ENCODE measurements at regions not wholly inside any gene's neighbourhood (a gene's known extent, or its start where the extent isn't known, plus 50 kb on each side); places are given as distances from the start of the nearest gene placed in this dataset.

DNA sequence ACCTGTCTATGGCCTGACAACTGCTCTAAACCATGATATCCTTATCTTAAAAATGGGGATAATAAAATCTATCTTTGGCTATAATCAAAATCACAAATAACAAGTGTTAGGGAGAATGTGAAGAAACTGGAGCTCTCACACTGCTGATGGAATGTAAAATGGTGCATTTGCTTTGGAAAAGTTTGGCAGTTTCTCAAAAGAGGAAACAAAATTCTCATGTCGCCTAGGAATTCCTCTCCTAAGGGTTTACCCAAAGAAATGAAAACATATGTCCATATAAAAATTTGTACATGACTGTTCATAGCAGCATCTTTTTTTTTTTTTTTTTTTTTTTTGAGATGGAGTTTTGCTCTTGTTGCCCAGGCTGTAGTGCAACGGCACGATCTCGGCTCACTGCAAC, 64.3 kb downstream of the ZNF281 start:
- Histone ChIP-seq H3K36me3 (no peaks in the 10 kb centered on the region), H3K27me3 (ENCODE audit: low read depth) (no peaks in the 10 kb centered on the region), H3K27ac (no peak overlapping the region), H3K9me3 (no peaks in the 10 kb centered on the region), H3K4me1 (no peaks in the 10 kb centered on the region), H3K4me3 (no peak overlapping the region)
- intact Hi-C loops (cut with DNase I): no loop called here
- ATAC-seq (no peak), DNase-seq (no peak)
- TF ChIP-seq, protein P1, sequence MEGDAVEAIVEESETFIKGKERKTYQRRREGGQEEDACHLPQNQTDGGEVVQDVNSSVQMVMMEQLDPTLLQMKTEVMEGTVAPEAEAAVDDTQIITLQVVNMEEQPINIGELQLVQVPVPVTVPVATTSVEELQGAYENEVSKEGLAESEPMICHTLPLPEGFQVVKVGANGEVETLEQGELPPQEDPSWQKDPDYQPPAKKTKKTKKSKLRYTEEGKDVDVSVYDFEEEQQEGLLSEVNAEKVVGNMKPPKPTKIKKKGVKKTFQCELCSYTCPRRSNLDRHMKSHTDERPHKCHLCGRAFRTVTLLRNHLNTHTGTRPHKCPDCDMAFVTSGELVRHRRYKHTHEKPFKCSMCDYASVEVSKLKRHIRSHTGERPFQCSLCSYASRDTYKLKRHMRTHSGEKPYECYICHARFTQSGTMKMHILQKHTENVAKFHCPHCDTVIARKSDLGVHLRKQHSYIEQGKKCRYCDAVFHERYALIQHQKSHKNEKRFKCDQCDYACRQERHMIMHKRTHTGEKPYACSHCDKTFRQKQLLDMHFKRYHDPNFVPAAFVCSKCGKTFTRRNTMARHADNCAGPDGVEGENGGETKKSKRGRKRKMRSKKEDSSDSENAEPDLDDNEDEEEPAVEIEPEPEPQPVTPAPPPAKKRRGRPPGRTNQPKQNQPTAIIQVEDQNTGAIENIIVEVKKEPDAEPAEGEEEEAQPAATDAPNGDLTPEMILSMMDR (IDR thresholded peaks at IDR 0.05): no peak

DNA sequence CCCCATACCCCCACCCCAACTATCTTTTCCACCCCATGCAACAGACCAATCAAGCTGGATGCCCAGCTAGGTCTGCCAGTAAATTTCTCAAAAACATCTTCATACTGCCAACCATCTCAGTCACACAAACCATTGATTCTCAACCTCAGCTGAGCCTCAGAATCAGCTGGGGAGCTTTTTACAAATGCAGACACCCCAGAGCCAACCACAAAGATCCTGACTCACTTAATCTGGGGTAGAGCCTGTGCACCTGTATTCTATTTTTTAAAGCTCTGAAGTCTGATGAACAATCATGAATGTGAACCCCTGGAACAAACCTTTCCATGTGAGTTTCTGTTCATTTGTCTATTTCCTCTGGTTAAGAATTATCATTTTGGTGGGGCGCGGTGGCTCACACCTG, 66.0 kb downstream of the ZNF281 start:
- H3K27ac ChIP-seq: no peak overlapping the region
- intact Hi-C loops (cut with DNase I): no loop called here
- no peak for DNase-seq
- no peaks in the 10 kb centered on the region for H3K27me3 ChIP-seq (ENCODE audit: low read depth)
- no peaks in the 10 kb centered on the region for H3K4me1 ChIP-seq
- no peak for ATAC-seq
- H3K9me3 ChIP-seq: no peaks in the 10 kb centered on the region
- no peaks in the 10 kb centered on the region for H3K36me3 ChIP-seq
- H3K4me3 ChIP-seq: no peak overlapping the region
- TF ChIP-seq, protein P1 (IDR thresholded peaks at IDR 0.05): no peak

DNA sequence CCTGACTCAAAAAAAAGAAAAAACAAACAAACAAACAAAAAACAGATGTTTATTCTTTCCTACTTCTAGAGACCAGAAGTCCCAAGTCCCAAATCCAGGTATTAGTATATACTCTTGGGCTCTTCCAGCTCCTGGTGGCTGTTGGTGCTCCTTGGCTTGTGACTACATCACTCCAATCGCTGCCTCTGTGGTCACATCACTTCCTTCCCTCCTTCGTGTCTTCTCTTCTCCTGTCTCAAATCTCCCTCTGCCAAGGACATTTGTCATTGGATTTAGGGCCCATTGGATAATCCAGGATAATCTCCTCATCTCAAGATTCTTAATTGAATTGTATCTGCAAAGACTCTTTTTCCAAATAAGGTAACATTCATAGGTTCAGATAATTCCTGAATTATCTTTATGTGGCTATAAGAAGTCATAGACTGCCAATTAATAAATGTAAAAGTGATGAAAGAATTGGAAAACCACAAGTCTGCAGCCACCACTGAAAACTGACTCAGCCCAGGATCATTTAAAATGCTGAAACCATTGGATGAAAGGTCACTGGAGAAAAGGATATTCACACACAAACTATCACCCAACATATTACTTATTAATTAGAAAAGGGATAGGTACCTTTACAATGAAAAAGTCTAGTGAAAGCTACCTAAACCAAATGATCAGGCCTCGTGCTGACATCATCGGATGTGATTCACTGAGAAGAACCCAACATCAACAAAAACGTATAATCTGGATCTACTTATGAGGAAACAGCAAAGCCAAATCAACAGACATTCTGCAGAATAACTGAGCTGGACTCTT, 67.1 kb downstream of the ZNF281 start:
- Histone ChIP-seq H3K4me3 (no peak overlapping the region), H3K4me1 (no peaks in the 10 kb centered on the region), H3K27me3 (ENCODE audit: low read depth) (no peaks in the 10 kb centered on the region), H3K36me3 (no peaks in the 10 kb centered on the region), H3K9me3 (no peaks in the 10 kb centered on the region), H3K27ac (no peak overlapping the region)
- intact Hi-C loops (cut with DNase I): no loop called here
- no peak for DNase-seq
- TF ChIP-seq, protein P1 (IDR thresholded peaks at IDR 0.05): no peak
- no peak for ATAC-seq

DNA sequence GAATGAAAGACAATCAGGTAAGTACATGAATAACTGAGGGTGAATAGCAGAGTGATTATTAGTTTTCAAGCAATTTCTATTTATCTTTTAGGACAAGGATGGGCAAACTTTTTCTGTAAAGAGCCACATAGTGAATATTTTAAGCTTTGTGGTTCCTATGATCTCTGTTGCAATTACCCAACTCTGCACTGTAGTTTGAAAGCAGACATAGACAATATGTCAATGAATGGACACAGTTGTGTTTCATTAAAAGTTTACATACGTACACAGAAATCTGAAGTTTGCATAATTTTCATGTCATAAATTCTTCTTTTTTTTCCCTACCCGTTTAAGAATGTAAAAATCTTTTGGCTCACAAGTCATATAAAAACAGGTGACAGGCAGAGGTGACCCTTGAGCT, 71.4 kb downstream of the ZNF281 start:
- Histone ChIP-seq H3K27ac (no peak overlapping the region), H3K36me3 (no peaks in the 10 kb centered on the region), H3K9me3 (no peaks in the 10 kb centered on the region), H3K27me3 (ENCODE audit: low read depth) (no peaks in the 10 kb centered on the region), H3K4me1 (peaks cover 10% of the 10 kb centered on the region), H3K4me3 (no peak overlapping the region)
- intact Hi-C loops (cut with DNase I): no loop called here
- TF ChIP-seq, protein P1 (IDR thresholded peaks at IDR 0.05): no peak
- ATAC-seq (no peak), DNase-seq (no peak)

DNA sequence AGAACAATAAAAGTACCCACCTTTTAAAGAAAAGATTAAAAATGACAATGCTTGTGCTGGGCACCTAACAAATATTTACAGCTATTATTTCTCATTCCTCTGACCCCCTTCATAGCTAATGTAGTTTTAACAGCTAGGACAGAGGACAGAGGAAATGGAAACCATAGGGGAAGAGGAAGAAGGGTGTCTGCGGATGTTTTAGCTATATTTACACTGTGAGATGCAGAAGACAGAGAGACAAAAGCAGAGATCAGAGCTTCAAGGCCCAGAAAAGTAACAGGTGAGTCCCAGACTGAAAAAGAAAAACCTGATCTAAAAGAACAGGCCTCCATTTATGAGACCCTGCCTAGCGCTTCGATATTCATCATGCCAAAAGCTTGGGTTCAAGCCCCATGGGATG, 72.0 kb downstream of the ZNF281 start:
- Histone ChIP-seq H3K27me3 (ENCODE audit: low read depth) (no peaks in the 10 kb centered on the region), H3K9me3 (no peaks in the 10 kb centered on the region), H3K4me1 (peaks cover 10% of the 10 kb centered on the region), H3K4me3 (no peak overlapping the region), H3K27ac (no peak overlapping the region), H3K36me3 (no peaks in the 10 kb centered on the region)
- no peak for DNase-seq
- TF ChIP-seq, protein P1 (IDR thresholded peaks at IDR 0.05): no peak
- ATAC-seq: no peak
- intact Hi-C loops (cut with DNase I): no loop called here

Data from lower lobe of right lung (tissue), 2 donors.